ENCODE measurements at regions not wholly inside any gene's neighbourhood (a gene's known extent, or its start where the extent isn't known, plus 50 kb on each side); places are given as distances from the start of the nearest gene placed in this dataset.

- H3K36me3 ChIP-seq (ENCODE audit: insufficient read depth, insufficient read length, low read length), result no peaks in the 10 kb centered on the region
- no peak overlapping the region for H3K4me3 ChIP-seq (ENCODE audit: insufficient read length, low read depth)
- DNase-seq (ENCODE audit: low read depth, low spot score), result no peak
- no peak for TF ChIP-seq SUZ12 (IDR thresholded peaks at IDR 0.05; ENCODE audit: extremely low read depth, insufficient read depth, insufficient read length)
- TF ChIP-seq ZNF274 (IDR thresholded peaks at IDR 0.05; ENCODE audit: low read depth, low read length), result no peak
- TF ChIP-seq YY1 (IDR thresholded peaks at IDR 0.05; ENCODE audit: insufficient read depth, insufficient read length), result no peak
- no peaks in the 10 kb centered on the region for H3K9me3 ChIP-seq (ENCODE audit: insufficient read depth, low read length)
- no peaks in the 10 kb centered on the region for H3K27me3 ChIP-seq (ENCODE audit: insufficient read depth, insufficient read length)
- no peak overlapping the region for H3K9ac ChIP-seq (ENCODE audit: insufficient read length, low read depth)
- no peaks in the 10 kb centered on the region for H3K4me1 ChIP-seq (ENCODE audit: insufficient read depth, insufficient read length)
Observed at GRCh38 chr7:82494420-82494819, 50.8 kb upstream of the CACNA2D1 start.

Measured in NT2/D1 (cell line).